Astrocyte (in vitro differentiated cells and primary cell): ENCODE measurements at regions not wholly inside any gene's neighbourhood (a gene's known extent, or its start where the extent isn't known, plus 50 kb on each side); places are given as distances from the start of the nearest gene placed in this dataset.
"Not testable (repeated sequence)": the region's sequence is repeated elsewhere in the genome, so short reads cannot be mapped to it uniquely, and the experiment has no call there.

Source experiments
- DNase-seq: peaks from one replicate; pipeline ENCODE4 v3.0.0-alpha.2; 2010; ENCODE audit warnings: low read depth
- FAIRE-seq: peaks from 2 replicates; lab custom pipeline; 2011; peaks lifted over from hg19 to GRCh38; lab: Jason Lieb, UNC
- H2AFZ ChIP-seq: 2 replicates; pipeline ENCODE4 v1.6.0; 2012; ENCODE audit warnings: low read depth, low read length, inconsistent platforms
- H3K27ac ChIP-seq: 2 replicates; pipeline ENCODE4 v1.5.1; 2011; ENCODE audit warnings: low read depth, low read length, inconsistent platforms
- H3K27me3 ChIP-seq: 2 replicates; pipeline ENCODE4 v1.6.0; 2011; ENCODE audit warnings: low read length, inconsistent platforms; ENCODE audit not compliant: insufficient read depth
- H3K36me3 ChIP-seq: 2 replicates; pipeline ENCODE4 v1.5.1; 2011; ENCODE audit warnings: low read length, inconsistent platforms; ENCODE audit not compliant: insufficient read depth
- H3K4me1 ChIP-seq: 2 replicates; pipeline ENCODE4 v1.5.1; 2011; ENCODE audit warnings: low read length, inconsistent platforms; ENCODE audit not compliant: insufficient read depth
- H3K4me2 ChIP-seq: 2 replicates; pipeline ENCODE4 v1.6.0; 2012; ENCODE audit warnings: low read length, inconsistent platforms
- H3K4me3 ChIP-seq: 2 replicates; pipeline ENCODE4 v1.5.1; 2011; ENCODE audit warnings: low read depth, mild to moderate bottlenecking, low read length, inconsistent platforms; ENCODE audit not compliant: insufficient read depth
- H3K79me2 ChIP-seq: 2 replicates; pipeline ENCODE4 v1.6.0; 2012; ENCODE audit warnings: mild to moderate bottlenecking, low read length, inconsistent platforms; ENCODE audit not compliant: insufficient read depth
- H3K9ac ChIP-seq: 2 replicates; pipeline ENCODE4 v1.6.0; 2012; ENCODE audit warnings: mild to moderate bottlenecking, low read length, inconsistent platforms
- H3K9me3 ChIP-seq: 2 replicates; pipeline ENCODE4 v1.5.1; 2012; ENCODE audit warnings: low read depth, mild to moderate bottlenecking, low read length, inconsistent platforms; ENCODE audit not compliant: insufficient read depth
- H4K20me1 ChIP-seq: 2 replicates; pipeline ENCODE4 v1.6.0; 2012; ENCODE audit warnings: low read length, inconsistent platforms; ENCODE audit not compliant: insufficient read depth
- H3K27ac Mint-ChIP-seq: one replicate; pipeline ENCODE4 v1.8.0; 2021; ENCODE audit warnings: mild to moderate bottlenecking, mixed read lengths; ENCODE audit not compliant: unreplicated experiment
- H3K27me3 Mint-ChIP-seq: one replicate; pipeline ENCODE4 v1.8.0; 2021; ENCODE audit warnings: low read depth, mixed read lengths; ENCODE audit not compliant: unreplicated experiment
- H3K36me3 Mint-ChIP-seq: one replicate; pipeline ENCODE4 v1.8.0; 2021; ENCODE audit warnings: low read depth, mixed read lengths; ENCODE audit not compliant: unreplicated experiment
- H3K4me1 Mint-ChIP-seq: one replicate; pipeline ENCODE4 v1.8.0; 2021; ENCODE audit warnings: low read depth, mixed read lengths; ENCODE audit not compliant: unreplicated experiment
- H3K4me3 Mint-ChIP-seq: one replicate; pipeline ENCODE4 v1.8.0; 2021; ENCODE audit warnings: mild to moderate bottlenecking, moderate library complexity, mixed read lengths; ENCODE audit not compliant: unreplicated experiment
- H3K9me3 Mint-ChIP-seq: one replicate; pipeline ENCODE4 v1.8.0; 2021; ENCODE audit warnings: mild to moderate bottlenecking, mixed read lengths; ENCODE audit not compliant: unreplicated experiment

DNA sequence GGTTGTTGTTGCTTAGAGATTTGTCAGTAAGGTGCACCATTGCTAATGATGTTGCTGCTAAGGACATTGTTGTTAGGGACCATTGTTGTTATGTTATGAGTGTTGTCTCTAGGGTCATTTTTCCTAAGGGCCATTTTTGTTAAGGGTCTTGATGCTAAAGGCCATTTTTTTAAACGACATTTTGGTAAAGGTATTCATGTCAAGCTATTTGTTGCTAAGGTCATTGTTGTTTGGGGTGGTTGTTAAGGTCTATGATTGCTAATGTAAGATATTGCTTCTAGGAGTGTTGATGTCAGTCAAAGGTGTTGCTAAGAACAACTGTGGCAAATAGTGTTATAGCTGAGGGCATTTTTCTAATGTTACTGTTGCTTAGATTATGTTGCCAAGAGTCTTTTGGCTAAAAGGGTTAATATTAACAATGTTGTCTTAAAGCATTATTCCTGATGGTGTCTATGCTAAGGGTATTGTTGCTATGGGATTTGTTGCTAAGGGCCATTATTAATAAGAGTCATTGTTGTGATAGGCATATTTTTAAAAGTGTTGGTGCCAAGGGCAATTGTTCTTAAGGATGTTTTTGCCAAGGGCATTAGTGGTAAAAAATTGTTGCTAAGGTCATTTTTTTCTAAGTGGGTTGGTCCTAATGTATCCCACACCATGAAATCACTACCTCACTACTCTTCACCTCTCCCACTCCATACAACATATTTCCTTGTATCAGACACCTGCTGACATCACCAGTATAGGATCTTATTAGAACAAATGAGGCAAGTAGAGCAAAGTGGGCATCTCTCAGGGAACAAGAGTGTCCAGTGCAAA, 56.2 kb downstream of the SPATA31A6 start:
- H3K4me3 Mint-ChIP-seq, H2AFZ ChIP-seq, H3K9ac ChIP-seq, FAIRE-seq, H3K27ac ChIP-seq, H3K79me2 ChIP-seq, H3K4me3 ChIP-seq, H3K9me3 ChIP-seq, H4K20me1 ChIP-seq, H3K36me3 Mint-ChIP-seq, H3K4me2 ChIP-seq, H3K9me3 Mint-ChIP-seq, H3K36me3 ChIP-seq, H3K4me1 Mint-ChIP-seq, H3K27me3 Mint-ChIP-seq, H3K27me3 ChIP-seq, DNase-seq, H3K4me1 ChIP-seq: not testable (repeated sequence)
- peak overlapping the region; percentile 35 for H3K27ac Mint-ChIP-seq

GRCh38 chr9:42240261-42240579, 56.8 kb downstream of the SPATA31A6 start:
- not testable (repeated sequence) for H3K9me3 ChIP-seq, FAIRE-seq, H3K36me3 ChIP-seq, H3K27ac ChIP-seq, H3K9me3 Mint-ChIP-seq, H3K4me1 ChIP-seq, H3K36me3 Mint-ChIP-seq, H4K20me1 ChIP-seq, H3K27me3 ChIP-seq, H3K4me3 ChIP-seq, H3K27me3 Mint-ChIP-seq, H3K4me3 Mint-ChIP-seq, H3K4me1 Mint-ChIP-seq, H3K9ac ChIP-seq, H2AFZ ChIP-seq, H3K79me2 ChIP-seq, H3K4me2 ChIP-seq
- H3K27ac Mint-ChIP-seq: peak overlapping the region; percentile 35
- peak; percentile 59 for DNase-seq

DNA sequence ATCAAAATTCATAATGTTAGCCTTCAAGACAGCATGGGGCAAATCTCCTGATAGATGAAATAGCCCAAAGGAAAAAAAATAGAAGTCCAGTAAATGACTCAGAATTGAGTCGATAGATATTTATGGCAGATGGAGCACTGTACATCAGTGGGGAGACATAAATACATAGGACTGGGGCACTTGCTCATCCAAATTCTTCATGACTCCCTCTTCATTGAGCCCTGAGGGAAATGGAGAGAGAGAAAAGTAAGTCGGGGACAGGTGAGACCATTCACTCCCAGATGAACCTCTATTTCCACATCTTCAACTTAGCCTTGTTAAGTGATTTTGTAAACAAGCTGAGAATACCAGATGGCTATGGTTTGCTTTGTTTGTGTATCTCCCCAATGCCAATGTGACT, 59.8 kb downstream of the SPATA31A6 start:
- not testable (repeated sequence) for H3K9ac ChIP-seq, H3K9me3 ChIP-seq, H4K20me1 ChIP-seq, H3K36me3 ChIP-seq, H3K4me3 ChIP-seq, H3K9me3 Mint-ChIP-seq, H3K27me3 ChIP-seq, H3K79me2 ChIP-seq, H3K27me3 Mint-ChIP-seq, H3K27ac Mint-ChIP-seq, H3K36me3 Mint-ChIP-seq, H3K27ac ChIP-seq, H3K4me1 ChIP-seq, H2AFZ ChIP-seq, H3K4me2 ChIP-seq, FAIRE-seq, H3K4me3 Mint-ChIP-seq, DNase-seq, H3K4me1 Mint-ChIP-seq

GRCh38 chr9:42243822-42244221, 60.4 kb downstream of the SPATA31A6 start:
- H2AFZ ChIP-seq, H3K4me2 ChIP-seq, H3K4me1 ChIP-seq, FAIRE-seq, H3K27ac ChIP-seq, H3K4me1 Mint-ChIP-seq, H3K9ac ChIP-seq, H3K4me3 ChIP-seq, H3K4me3 Mint-ChIP-seq, H3K27me3 Mint-ChIP-seq, H3K27me3 ChIP-seq, H3K79me2 ChIP-seq, DNase-seq, H3K36me3 ChIP-seq, H3K36me3 Mint-ChIP-seq, H3K27ac Mint-ChIP-seq, H4K20me1 ChIP-seq, H3K9me3 ChIP-seq, H3K9me3 Mint-ChIP-seq: not testable (repeated sequence)

- H3K4me1 Mint-ChIP-seq, H3K36me3 Mint-ChIP-seq, H4K20me1 ChIP-seq, H3K79me2 ChIP-seq, H3K4me1 ChIP-seq, H3K4me3 ChIP-seq, H3K9ac ChIP-seq, H3K36me3 ChIP-seq, H3K27ac Mint-ChIP-seq, FAIRE-seq, DNase-seq, H3K27me3 ChIP-seq, H3K27me3 Mint-ChIP-seq, H3K9me3 Mint-ChIP-seq, H3K27ac ChIP-seq, H3K4me3 Mint-ChIP-seq, H3K9me3 ChIP-seq, H3K4me2 ChIP-seq: not testable (repeated sequence)
- H2AFZ ChIP-seq: peak overlapping the region; percentile 47
Measured at GRCh38 chr9:42268729-42269128, 85.3 kb downstream of the SPATA31A6 start.

DNA sequence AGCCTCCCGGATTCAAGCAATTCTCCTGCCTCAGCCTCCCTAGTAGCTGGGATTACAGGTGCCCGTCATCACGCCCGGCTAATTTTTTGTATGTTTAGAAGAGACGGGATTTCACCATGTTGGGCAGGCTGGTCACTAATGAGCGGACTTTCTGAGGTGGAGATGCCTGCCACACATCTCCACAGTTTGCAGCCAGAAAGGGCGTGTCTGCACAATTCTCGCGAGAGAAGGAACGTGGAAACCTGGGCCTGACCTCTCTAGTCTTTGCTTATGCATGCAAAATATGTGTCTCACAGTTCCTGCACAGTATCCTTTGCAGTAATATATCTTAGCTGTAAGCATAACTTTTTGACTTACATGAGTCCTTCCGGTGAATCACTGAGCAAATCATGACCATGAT, 85.7 kb downstream of the SPATA31A6 start:
- H3K36me3 ChIP-seq, H3K27ac Mint-ChIP-seq, H3K4me1 Mint-ChIP-seq, H3K79me2 ChIP-seq, H3K27ac ChIP-seq, H3K9me3 Mint-ChIP-seq, H3K4me3 ChIP-seq, H3K4me3 Mint-ChIP-seq, DNase-seq, H3K27me3 Mint-ChIP-seq, H3K36me3 Mint-ChIP-seq, H3K9ac ChIP-seq, H3K4me1 ChIP-seq, H2AFZ ChIP-seq, H4K20me1 ChIP-seq, FAIRE-seq, H3K9me3 ChIP-seq, H3K4me2 ChIP-seq, H3K27me3 ChIP-seq: not testable (repeated sequence)
